A673 (cell line): ENCODE measurements at regions not wholly inside any gene's neighbourhood (a gene's known extent, or its start where the extent isn't known, plus 50 kb on each side); places are given as distances from the start of the nearest gene placed in this dataset.

ENCODE experiments used
- EZH2 ChIP-seq: fragments of 200-600 bp; sonication (generic); IDR thresholded peaks from 2 replicates; pipeline ENCODE4 v1.6.1; 2017; ENCODE audit warnings: borderline replicate concordance, low read depth, mild to moderate bottlenecking, mixed read lengths, antibody characterized with exemption, low read length; ENCODE audit not compliant: poor library complexity, severe bottlenecking
- TF ChIP-seq, protein P1 (sequence below): fragments of 300-800, 200-600 bp; sonication (generic); conservative IDR thresholded peaks from 2 replicates; pipeline ENCODE4 v1.5.1; 2017; ENCODE audit warnings: low read depth, mild to moderate bottlenecking, antibody characterized with exemption, low read length, moderate library complexity, mixed read lengths

DNA sequence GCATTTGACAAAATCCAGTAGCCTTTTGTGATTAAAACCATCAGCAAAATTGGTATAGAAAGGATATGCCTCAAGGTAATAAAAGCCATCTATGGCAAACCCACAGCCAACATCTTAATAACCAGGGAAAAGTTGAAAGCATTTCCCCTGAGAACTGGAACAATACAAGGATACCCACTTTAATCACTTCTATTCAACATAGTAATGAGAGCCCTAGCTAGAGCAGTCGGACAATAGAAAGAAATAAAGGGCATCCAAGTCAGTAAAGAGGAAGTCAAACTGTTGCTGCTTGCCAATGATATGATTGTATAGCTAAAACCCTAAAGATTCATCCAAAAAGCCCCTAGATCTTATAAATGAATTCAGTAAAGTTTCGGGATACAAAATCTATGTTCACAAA is 1510.3 kb downstream of the PCDH9 start:
- TF ChIP-seq, protein P1, sequence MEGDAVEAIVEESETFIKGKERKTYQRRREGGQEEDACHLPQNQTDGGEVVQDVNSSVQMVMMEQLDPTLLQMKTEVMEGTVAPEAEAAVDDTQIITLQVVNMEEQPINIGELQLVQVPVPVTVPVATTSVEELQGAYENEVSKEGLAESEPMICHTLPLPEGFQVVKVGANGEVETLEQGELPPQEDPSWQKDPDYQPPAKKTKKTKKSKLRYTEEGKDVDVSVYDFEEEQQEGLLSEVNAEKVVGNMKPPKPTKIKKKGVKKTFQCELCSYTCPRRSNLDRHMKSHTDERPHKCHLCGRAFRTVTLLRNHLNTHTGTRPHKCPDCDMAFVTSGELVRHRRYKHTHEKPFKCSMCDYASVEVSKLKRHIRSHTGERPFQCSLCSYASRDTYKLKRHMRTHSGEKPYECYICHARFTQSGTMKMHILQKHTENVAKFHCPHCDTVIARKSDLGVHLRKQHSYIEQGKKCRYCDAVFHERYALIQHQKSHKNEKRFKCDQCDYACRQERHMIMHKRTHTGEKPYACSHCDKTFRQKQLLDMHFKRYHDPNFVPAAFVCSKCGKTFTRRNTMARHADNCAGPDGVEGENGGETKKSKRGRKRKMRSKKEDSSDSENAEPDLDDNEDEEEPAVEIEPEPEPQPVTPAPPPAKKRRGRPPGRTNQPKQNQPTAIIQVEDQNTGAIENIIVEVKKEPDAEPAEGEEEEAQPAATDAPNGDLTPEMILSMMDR = no peak
- no peak for TF ChIP-seq EZH2
